ENCODE measurements at regions not wholly inside any gene's neighbourhood (a gene's known extent, or its start where the extent isn't known, plus 50 kb on each side); places are given as distances from the start of the nearest gene placed in this dataset.

- Histone ChIP-seq H3K9me2 (ENCODE audit: insufficient read depth) (no peaks in the 10 kb centered on the region), H2AFZ (no peak overlapping the region), H3K4me3 (no peak overlapping the region), H3F3A (replicated peaks; ENCODE audit: low read depth) (no peaks in the 10 kb centered on the region), H3K27ac (ENCODE audit: low read depth) (no peak overlapping the region), H3K36me3 (ENCODE audit: insufficient read depth) (peaks cover 6% of the 10 kb centered on the region; the same call in 1 of the 2 replicates), H3K27me3 (ENCODE audit: insufficient read depth) (no peaks in the 10 kb centered on the region), H3K4me2 (no peak overlapping the region), H4K20me1 (replicated peaks; ENCODE audit: insufficient read depth) (no peaks in the 10 kb centered on the region), H3K4me1 (ENCODE audit: insufficient read depth) (no peaks in the 10 kb centered on the region), H3K79me2 (replicated peaks; ENCODE audit: insufficient read depth) (no peaks in the 10 kb centered on the region)
- ATAC-seq, result no peak
- peaks cover 6% of the 10 kb centered on the region for H3K27me3 Mint-ChIP-seq (ENCODE audit: insufficient read depth, low read depth, poor library complexity)
- TF ChIP-seq JUNB (IDR thresholded peaks at IDR 0.05; ENCODE audit: unreplicated experiment) (no peak), ZNF114 (CRISPR knock-in tag; IDR thresholded peaks at IDR 0.05) (no peak), POLR2AphosphoS5 (IDR thresholded peaks at IDR 0.05; ENCODE audit: low read depth) (no peak), CREB1 (CRISPR knock-in tag; IDR thresholded peaks at IDR 0.05; ENCODE audit: low read depth) (no peak), NANOG (IDR thresholded peaks at IDR 0.05; ENCODE audit: borderline replicate concordance) (no peak)
- TF ChIP-seq, protein P1, sequence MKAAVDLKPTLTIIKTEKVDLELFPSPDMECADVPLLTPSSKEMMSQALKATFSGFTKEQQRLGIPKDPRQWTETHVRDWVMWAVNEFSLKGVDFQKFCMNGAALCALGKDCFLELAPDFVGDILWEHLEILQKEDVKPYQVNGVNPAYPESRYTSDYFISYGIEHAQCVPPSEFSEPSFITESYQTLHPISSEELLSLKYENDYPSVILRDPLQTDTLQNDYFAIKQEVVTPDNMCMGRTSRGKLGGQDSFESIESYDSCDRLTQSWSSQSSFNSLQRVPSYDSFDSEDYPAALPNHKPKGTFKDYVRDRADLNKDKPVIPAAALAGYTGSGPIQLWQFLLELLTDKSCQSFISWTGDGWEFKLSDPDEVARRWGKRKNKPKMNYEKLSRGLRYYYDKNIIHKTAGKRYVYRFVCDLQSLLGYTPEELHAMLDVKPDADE (IDR thresholded peaks at IDR 0.05), result no peak
- TF ChIP-seq, protein P2, sequence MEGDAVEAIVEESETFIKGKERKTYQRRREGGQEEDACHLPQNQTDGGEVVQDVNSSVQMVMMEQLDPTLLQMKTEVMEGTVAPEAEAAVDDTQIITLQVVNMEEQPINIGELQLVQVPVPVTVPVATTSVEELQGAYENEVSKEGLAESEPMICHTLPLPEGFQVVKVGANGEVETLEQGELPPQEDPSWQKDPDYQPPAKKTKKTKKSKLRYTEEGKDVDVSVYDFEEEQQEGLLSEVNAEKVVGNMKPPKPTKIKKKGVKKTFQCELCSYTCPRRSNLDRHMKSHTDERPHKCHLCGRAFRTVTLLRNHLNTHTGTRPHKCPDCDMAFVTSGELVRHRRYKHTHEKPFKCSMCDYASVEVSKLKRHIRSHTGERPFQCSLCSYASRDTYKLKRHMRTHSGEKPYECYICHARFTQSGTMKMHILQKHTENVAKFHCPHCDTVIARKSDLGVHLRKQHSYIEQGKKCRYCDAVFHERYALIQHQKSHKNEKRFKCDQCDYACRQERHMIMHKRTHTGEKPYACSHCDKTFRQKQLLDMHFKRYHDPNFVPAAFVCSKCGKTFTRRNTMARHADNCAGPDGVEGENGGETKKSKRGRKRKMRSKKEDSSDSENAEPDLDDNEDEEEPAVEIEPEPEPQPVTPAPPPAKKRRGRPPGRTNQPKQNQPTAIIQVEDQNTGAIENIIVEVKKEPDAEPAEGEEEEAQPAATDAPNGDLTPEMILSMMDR (conservative IDR thresholded peaks at IDR 0.05; ENCODE audit: low read depth in 2 of 2), result no peak
- H3K4me1 Mint-ChIP-seq, result no peaks in the 10 kb centered on the region
- H3K4me3 Mint-ChIP-seq, result no peak overlapping the region
- H3K9me3 Mint-ChIP-seq, result no peaks in the 10 kb centered on the region
- H3K27ac Mint-ChIP-seq, result no peak overlapping the region
- DNase-seq (ENCODE audit: low spot score), result no peak
- no peaks in the 10 kb centered on the region for H3K36me3 Mint-ChIP-seq (ENCODE audit: low read depth)
Observed at GRCh38 chr22:49077586-49077985, 750.1 kb downstream of the BRD1 start.

DNA sequence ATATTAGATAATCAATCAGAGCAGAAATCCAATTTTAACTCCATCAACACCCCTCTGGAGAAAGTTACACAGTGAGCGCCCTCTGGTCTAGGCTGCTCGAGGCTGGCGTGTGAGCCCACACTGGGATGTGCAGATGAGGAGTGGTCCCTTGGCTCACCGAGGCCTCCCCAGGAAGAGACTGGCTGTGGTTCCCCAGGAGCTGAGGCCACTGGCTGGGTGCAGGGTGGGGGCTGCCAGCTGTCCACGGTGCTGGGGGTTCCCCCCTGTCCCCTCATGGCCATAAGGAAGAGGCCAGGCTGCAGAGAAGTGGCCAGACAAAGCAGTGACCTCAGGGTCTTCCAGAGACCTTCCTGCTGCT lies 750.7 kb downstream of the BRD1 start:
- DNase-seq (ENCODE audit: low spot score), result no peak
- Mint-ChIP-seq H3K4me1 (no peaks in the 10 kb centered on the region), H3K4me3 (no peak overlapping the region), H3K27me3 (ENCODE audit: insufficient read depth, low read depth, poor library complexity) (peaks cover 8% of the 10 kb centered on the region), H3K9me3 (no peaks in the 10 kb centered on the region), H3K27ac (no peak overlapping the region), H3K36me3 (ENCODE audit: low read depth) (no peaks in the 10 kb centered on the region)
- Histone ChIP-seq H3K4me1 (ENCODE audit: insufficient read depth) (no peaks in the 10 kb centered on the region), H4K20me1 (replicated peaks; ENCODE audit: insufficient read depth) (no peaks in the 10 kb centered on the region), H3K4me3 (no peak overlapping the region), H3K27me3 (ENCODE audit: insufficient read depth) (no peaks in the 10 kb centered on the region), H2AFZ (no peak overlapping the region), H3K79me2 (replicated peaks; ENCODE audit: insufficient read depth) (no peaks in the 10 kb centered on the region), H3K9me2 (ENCODE audit: insufficient read depth) (no peaks in the 10 kb centered on the region), H3K4me2 (no peak overlapping the region), H3K27ac (ENCODE audit: low read depth) (no peak overlapping the region), H3F3A (replicated peaks; ENCODE audit: low read depth) (no peaks in the 10 kb centered on the region), H3K36me3 (ENCODE audit: insufficient read depth) (peaks cover under 1% of the 10 kb centered on the region; the same call in 1 of the 2 replicates)
- ATAC-seq, result no peak
- no peak for TF ChIP-seq POLR2AphosphoS5 (IDR thresholded peaks at IDR 0.05; ENCODE audit: low read depth)
- TF ChIP-seq ZNF462 (CRISPR knock-in tag; IDR thresholded peaks at IDR 0.05), result no peak
- TF ChIP-seq STAT1 (IDR thresholded peaks at IDR 0.05; ENCODE audit: unreplicated experiment), result no peak
- TF ChIP-seq, protein P3, sequence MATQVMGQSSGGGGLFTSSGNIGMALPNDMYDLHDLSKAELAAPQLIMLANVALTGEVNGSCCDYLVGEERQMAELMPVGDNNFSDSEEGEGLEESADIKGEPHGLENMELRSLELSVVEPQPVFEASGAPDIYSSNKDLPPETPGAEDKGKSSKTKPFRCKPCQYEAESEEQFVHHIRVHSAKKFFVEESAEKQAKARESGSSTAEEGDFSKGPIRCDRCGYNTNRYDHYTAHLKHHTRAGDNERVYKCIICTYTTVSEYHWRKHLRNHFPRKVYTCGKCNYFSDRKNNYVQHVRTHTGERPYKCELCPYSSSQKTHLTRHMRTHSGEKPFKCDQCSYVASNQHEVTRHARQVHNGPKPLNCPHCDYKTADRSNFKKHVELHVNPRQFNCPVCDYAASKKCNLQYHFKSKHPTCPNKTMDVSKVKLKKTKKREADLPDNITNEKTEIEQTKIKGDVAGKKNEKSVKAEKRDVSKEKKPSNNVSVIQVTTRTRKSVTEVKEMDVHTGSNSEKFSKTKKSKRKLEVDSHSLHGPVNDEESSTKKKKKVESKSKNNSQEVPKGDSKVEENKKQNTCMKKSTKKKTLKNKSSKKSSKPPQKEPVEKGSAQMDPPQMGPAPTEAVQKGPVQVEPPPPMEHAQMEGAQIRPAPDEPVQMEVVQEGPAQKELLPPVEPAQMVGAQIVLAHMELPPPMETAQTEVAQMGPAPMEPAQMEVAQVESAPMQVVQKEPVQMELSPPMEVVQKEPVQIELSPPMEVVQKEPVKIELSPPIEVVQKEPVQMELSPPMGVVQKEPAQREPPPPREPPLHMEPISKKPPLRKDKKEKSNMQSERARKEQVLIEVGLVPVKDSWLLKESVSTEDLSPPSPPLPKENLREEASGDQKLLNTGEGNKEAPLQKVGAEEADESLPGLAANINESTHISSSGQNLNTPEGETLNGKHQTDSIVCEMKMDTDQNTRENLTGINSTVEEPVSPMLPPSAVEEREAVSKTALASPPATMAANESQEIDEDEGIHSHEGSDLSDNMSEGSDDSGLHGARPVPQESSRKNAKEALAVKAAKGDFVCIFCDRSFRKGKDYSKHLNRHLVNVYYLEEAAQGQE (IDR thresholded peaks at IDR 0.05; ENCODE audit: unreplicated experiment), result no peak
- no peak for TF ChIP-seq NANOG (IDR thresholded peaks at IDR 0.05; ENCODE audit: borderline replicate concordance)
- no peak for TF ChIP-seq CREB1 (CRISPR knock-in tag; IDR thresholded peaks at IDR 0.05; ENCODE audit: low read depth)
- TF ChIP-seq JUNB (IDR thresholded peaks at IDR 0.05; ENCODE audit: unreplicated experiment), result no peak

Data from GM23338 (cell line).